ENCODE measurements at regions not wholly inside any gene's neighbourhood (a gene's known extent, or its start where the extent isn't known, plus 50 kb on each side); places are given as distances from the start of the nearest gene placed in this dataset.

- DNase-seq (no peak), ATAC-seq (ENCODE audit: low FRiP score in 2 of 2) (no peak)
- Histone ChIP-seq H3K36me3 (no peaks in the 10 kb centered on the region), H3K27ac (no peak overlapping the region), H3K4me1 (no peaks in the 10 kb centered on the region), H3K27me3 (no peaks in the 10 kb centered on the region), H3K9me3 (peaks cover 0 to 10% (median 2%) of the 10 kb centered on the region in 4 donors), H3K4me3 (no peak overlapping the region)
- TF ChIP-seq POLR2AphosphoS5 (IDR thresholded peaks at IDR 0.05), result no peak
- TF ChIP-seq EP300 (IDR thresholded peaks at IDR 0.05), result no peak
- TF ChIP-seq POLR2A (IDR thresholded peaks at IDR 0.05), result no peak
- WGBS, 2 donors, result 80 to 88% methylated on average over 1 of the region's 1 CpG
These were observed 324.9 kb downstream of the ZNF608 start for GRCh38 chr5:124421584-124421983.

DNA sequence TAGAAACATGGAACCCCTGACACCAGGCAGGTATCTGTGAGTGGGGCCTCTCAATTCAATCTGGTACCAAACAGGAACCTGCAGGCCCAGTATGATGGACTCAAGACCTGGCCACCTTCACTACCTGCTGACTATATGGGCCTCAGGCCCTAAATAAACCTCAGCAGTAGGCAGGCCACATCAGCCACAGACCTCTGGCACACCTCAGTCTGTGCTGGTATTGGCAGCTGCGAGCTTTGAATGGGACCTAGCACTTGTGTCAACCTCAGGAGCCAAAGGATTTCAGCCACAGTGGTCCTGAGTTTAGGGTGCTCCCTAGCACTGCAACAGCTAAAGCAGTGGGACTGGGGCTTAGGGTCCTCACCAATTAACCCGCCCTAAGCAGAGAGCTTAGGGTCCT is 325.5 kb downstream of the ZNF608 start:
- ATAC-seq (ENCODE audit: low FRiP score in 2 of 2) (no peak), DNase-seq (no peak)
- H3K4me3 ChIP-seq, result no peak overlapping the region
- H3K27me3 ChIP-seq, result no peaks in the 10 kb centered on the region
- TF ChIP-seq, protein P1, sequence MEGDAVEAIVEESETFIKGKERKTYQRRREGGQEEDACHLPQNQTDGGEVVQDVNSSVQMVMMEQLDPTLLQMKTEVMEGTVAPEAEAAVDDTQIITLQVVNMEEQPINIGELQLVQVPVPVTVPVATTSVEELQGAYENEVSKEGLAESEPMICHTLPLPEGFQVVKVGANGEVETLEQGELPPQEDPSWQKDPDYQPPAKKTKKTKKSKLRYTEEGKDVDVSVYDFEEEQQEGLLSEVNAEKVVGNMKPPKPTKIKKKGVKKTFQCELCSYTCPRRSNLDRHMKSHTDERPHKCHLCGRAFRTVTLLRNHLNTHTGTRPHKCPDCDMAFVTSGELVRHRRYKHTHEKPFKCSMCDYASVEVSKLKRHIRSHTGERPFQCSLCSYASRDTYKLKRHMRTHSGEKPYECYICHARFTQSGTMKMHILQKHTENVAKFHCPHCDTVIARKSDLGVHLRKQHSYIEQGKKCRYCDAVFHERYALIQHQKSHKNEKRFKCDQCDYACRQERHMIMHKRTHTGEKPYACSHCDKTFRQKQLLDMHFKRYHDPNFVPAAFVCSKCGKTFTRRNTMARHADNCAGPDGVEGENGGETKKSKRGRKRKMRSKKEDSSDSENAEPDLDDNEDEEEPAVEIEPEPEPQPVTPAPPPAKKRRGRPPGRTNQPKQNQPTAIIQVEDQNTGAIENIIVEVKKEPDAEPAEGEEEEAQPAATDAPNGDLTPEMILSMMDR (IDR thresholded peaks at IDR 0.05), result no peak
- TF ChIP-seq EP300 (IDR thresholded peaks at IDR 0.05) (no peak), POLR2A (IDR thresholded peaks at IDR 0.05) (no peak), POLR2AphosphoS5 (IDR thresholded peaks at IDR 0.05) (no peak)
- H3K27ac ChIP-seq, result no peak overlapping the region
- no peaks in the 10 kb centered on the region for H3K4me1 ChIP-seq
- H3K36me3 ChIP-seq, result no peaks in the 10 kb centered on the region
- 50% methylated on average over 2 of the region's 2 CpGs for WGBS, 2 donors
- H3K9me3 ChIP-seq, result peaks cover 0 to 10% (median 2%) of the 10 kb centered on the region in 4 donors

GRCh38 chr5:124419531-124419930 is 326.9 kb downstream of the ZNF608 start:
- WGBS, 2 donors, result 53 to 69% methylated on average over 2 of the region's 2 CpGs
- ATAC-seq (ENCODE audit: low FRiP score in 2 of 2), result no peak
- no peaks in the 10 kb centered on the region for H3K36me3 ChIP-seq

DNA sequence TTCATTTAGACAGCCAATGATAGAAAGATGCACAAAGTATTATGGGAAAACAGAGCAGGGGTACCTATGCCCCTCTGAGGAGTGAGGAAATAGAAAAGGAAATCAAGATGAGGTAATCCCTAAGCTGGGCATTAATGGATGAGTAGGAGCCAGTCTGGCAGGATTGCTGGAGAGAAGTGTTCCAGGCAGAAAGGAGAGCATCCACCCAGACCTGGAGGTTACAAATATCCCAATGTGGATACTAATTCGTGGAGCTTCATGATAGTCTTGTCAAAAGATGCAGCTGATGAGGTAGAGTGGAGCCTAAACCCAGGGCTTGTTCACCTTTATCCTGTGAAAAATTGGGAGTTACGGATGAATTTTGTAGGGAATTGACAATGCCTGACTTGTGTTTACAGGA is 328.0 kb downstream of the ZNF608 start:
- no peak overlapping the region for H3K27ac ChIP-seq
- no peaks in the 10 kb centered on the region for H3K36me3 ChIP-seq
- H3K4me3 ChIP-seq, result no peak overlapping the region
- H3K27me3 ChIP-seq, result no peaks in the 10 kb centered on the region
- no peaks in the 10 kb centered on the region for H3K4me1 ChIP-seq
- H3K9me3 ChIP-seq, result peaks cover 0 to 5% (median 2%) of the 10 kb centered on the region in 4 donors
- ATAC-seq (ENCODE audit: low FRiP score in 2 of 2), result no peak
- no peak for DNase-seq
- TF ChIP-seq POLR2AphosphoS5 (IDR thresholded peaks at IDR 0.05) (no peak), EP300 (IDR thresholded peaks at IDR 0.05) (no peak), POLR2A (IDR thresholded peaks at IDR 0.05) (no peak)
- TF ChIP-seq, protein P1 (IDR thresholded peaks at IDR 0.05), result no peak
- WGBS, 2 donors, result 87 to 98% methylated on average over 2 of the region's 2 CpGs

More at GRCh38 chr5:124419531-124419930, 326.9 kb downstream of the ZNF608 start:
- TF ChIP-seq POLR2AphosphoS5 (IDR thresholded peaks at IDR 0.05), result no peak
- no peak for TF ChIP-seq EP300 (IDR thresholded peaks at IDR 0.05)
- TF ChIP-seq, protein P1 (IDR thresholded peaks at IDR 0.05), result no peak
- TF ChIP-seq POLR2A (IDR thresholded peaks at IDR 0.05), result no peak
- H3K27ac ChIP-seq, result no peak overlapping the region
- no peak overlapping the region for H3K4me3 ChIP-seq
- no peak for DNase-seq
- H3K4me1 ChIP-seq, result no peaks in the 10 kb centered on the region
- no peaks in the 10 kb centered on the region for H3K27me3 ChIP-seq
- peaks cover 0 to 10% (median 2%) of the 10 kb centered on the region in 4 donors for H3K9me3 ChIP-seq

- H3K4me3 ChIP-seq, result no peak overlapping the region
- ATAC-seq (ENCODE audit: low FRiP score in 2 of 2) (no peak), DNase-seq (no peak)
- H3K4me1 ChIP-seq, result no peaks in the 10 kb centered on the region
- H3K9me3 ChIP-seq, result no peaks in the 10 kb centered on the region
- H3K27me3 ChIP-seq, result no peaks in the 10 kb centered on the region
- H3K27ac ChIP-seq, result no peak overlapping the region
- no peaks in the 10 kb centered on the region for H3K36me3 ChIP-seq
- TF ChIP-seq, protein P1 (IDR thresholded peaks at IDR 0.05), result no peak
- TF ChIP-seq POLR2A (IDR thresholded peaks at IDR 0.05) (no peak), POLR2AphosphoS5 (IDR thresholded peaks at IDR 0.05) (no peak), EP300 (IDR thresholded peaks at IDR 0.05) (no peak)
These were observed 329.2 kb downstream of the ZNF608 start for GRCh38 chr5:124417196-124417595.
